NCI-H748 treated with DMSO at 0.1 percent for 48 hours (cell line): ENCODE measurements at regions not wholly inside any gene's neighbourhood (a gene's known extent, or its start where the extent isn't known, plus 50 kb on each side); places are given as distances from the start of the nearest gene placed in this dataset.

Experiments used
- DNase-seq: peaks from one replicate; lab custom pipeline; 2025; lab: John Stamatoyannopoulos, UW

GRCh38 chr12:60251091-60251490 lies 655.3 kb downstream of the SLC16A7 start:
- no peak for DNase-seq

- no peak for DNase-seq
Observed at GRCh38 chr12:60252359-60253096, 656.7 kb downstream of the SLC16A7 start.

GRCh38 chr12:60255044-60255443 lies 659.2 kb downstream of the SLC16A7 start:
- DNase-seq, result no peak

GRCh38 chr12:60257063-60257462 lies 661.2 kb downstream of the SLC16A7 start:
- DNase-seq, result no peak

- peak; percentile 90 for DNase-seq
Observed at GRCh38 chr12:60259225-60259624, 663.4 kb downstream of the SLC16A7 start.

GRCh38 chr12:60262378-60262777 lies 666.5 kb downstream of the SLC16A7 start:
- DNase-seq, result no peak

GRCh38 chr12:60263161-60263560 lies 667.3 kb downstream of the SLC16A7 start:
- DNase-seq, result no peak

- DNase-seq, result no peak
Observed at GRCh38 chr12:60263836-60264493, 668.1 kb downstream of the SLC16A7 start.

- DNase-seq, result no peak
Observed at GRCh38 chr12:60265741-60266140, 669.9 kb downstream of the SLC16A7 start.

- no peak for DNase-seq
Observed at GRCh38 chr12:60266381-60266852, 670.6 kb downstream of the SLC16A7 start.

GRCh38 chr12:60269611-60270269 lies 673.9 kb downstream of the SLC16A7 start:
- DNase-seq, result no peak

GRCh38 chr12:60271816-60272215 lies 676.0 kb downstream of the SLC16A7 start:
- DNase-seq, result no peak

- DNase-seq, result no peak
Observed at GRCh38 chr12:60278209-60278608, 682.4 kb downstream of the SLC16A7 start.

- DNase-seq, result no peak
Observed at GRCh38 chr12:60279221-60279620, 683.4 kb downstream of the SLC16A7 start.

- DNase-seq, result no peak
Observed at GRCh38 chr12:60281522-60281921, 685.7 kb downstream of the SLC16A7 start.

GRCh38 chr12:60290532-60290931 lies 694.7 kb downstream of the SLC16A7 start:
- no peak for DNase-seq

GRCh38 chr12:60308366-60308991 lies 712.6 kb downstream of the SLC16A7 start:
- no peak for DNase-seq

- no peak for DNase-seq
Observed at GRCh38 chr12:60311940-60312339, 716.1 kb downstream of the SLC16A7 start.

- no peak for DNase-seq
Observed at GRCh38 chr12:60317361-60317760, 721.5 kb downstream of the SLC16A7 start.

- no peak for DNase-seq
Observed at GRCh38 chr12:60324746-60325145, 728.9 kb downstream of the SLC16A7 start.

- DNase-seq, result no peak
Observed at GRCh38 chr12:60333461-60333860, 737.6 kb downstream of the SLC16A7 start.

- peak; percentile 27 for DNase-seq
Observed at GRCh38 chr12:60335745-60336144, 739.9 kb downstream of the SLC16A7 start.
